H9 (cell line): ENCODE measurements at regions not wholly inside any gene's neighbourhood (a gene's known extent, or its start where the extent isn't known, plus 50 kb on each side); places are given as distances from the start of the nearest gene placed in this dataset.

Experiments used
- DNase-seq: peaks from one replicate; pipeline ENCODE4 v3.0.0-alpha.2; 2017
- H2AFZ ChIP-seq: one replicate; pipeline ENCODE4 v1.6.1; 2013; ENCODE audit warnings: mild to moderate bottlenecking, low read length, control low read depth, moderate library complexity
- H2AK5ac ChIP-seq: 2 replicates; pipeline ENCODE4 v1.6.1; 2013; ENCODE audit warnings: low read length, control low read depth, mixed read lengths; ENCODE audit not compliant: insufficient read length
- H2BK120ac ChIP-seq: one replicate; pipeline ENCODE4 v1.6.1; 2013; ENCODE audit warnings: low read depth, mild to moderate bottlenecking, low read length, control low read depth, inconsistent platforms; ENCODE audit not compliant: poor library complexity, severe bottlenecking
- H2BK12ac ChIP-seq: 2 replicates; pipeline ENCODE4 v1.6.1; 2013; ENCODE audit warnings: low read length, control low read depth, mixed read lengths, low read depth; ENCODE audit not compliant: insufficient read length
- H2BK15ac ChIP-seq: 2 replicates; pipeline ENCODE4 v1.6.1; 2013; ENCODE audit warnings: low read depth, low read length, control low read depth
- H2BK20ac ChIP-seq: one replicate; pipeline ENCODE4 v1.6.1; 2013; ENCODE audit warnings: low read depth, mild to moderate bottlenecking, low read length, control low read depth, inconsistent platforms; ENCODE audit not compliant: poor library complexity, severe bottlenecking
- H2BK5ac ChIP-seq: 2 replicates; pipeline ENCODE4 v1.6.1; 2013; ENCODE audit warnings: low read length, control low read depth, mixed read lengths; ENCODE audit not compliant: insufficient read length
- H3K14ac ChIP-seq: 2 replicates; pipeline ENCODE4 v1.6.1; 2013; ENCODE audit warnings: low read length, control low read depth; ENCODE audit not compliant: insufficient read depth
- H3K18ac ChIP-seq: 2 replicates; pipeline ENCODE4 v1.6.1; 2013; ENCODE audit warnings: low read depth, mild to moderate bottlenecking, mixed read lengths, low read length, control low read depth; ENCODE audit not compliant: insufficient read length
- H3K23ac ChIP-seq: 2 replicates; pipeline ENCODE4 v1.6.1; 2013; ENCODE audit warnings: low read length, control low read depth, mixed read lengths, low read depth; ENCODE audit not compliant: insufficient read length
- H3K23me2 ChIP-seq: 2 replicates; pipeline ENCODE4 v1.6.1; 2013; ENCODE audit warnings: low read depth, mild to moderate bottlenecking, mixed read lengths, low read length, control low read depth; ENCODE audit not compliant: insufficient read length, poor library complexity, severe bottlenecking
- H3K27ac ChIP-seq: 2 replicates; pipeline ENCODE4 v1.5.1; 2013; ENCODE audit warnings: low read length, control low read depth, mixed read lengths, low read depth; ENCODE audit not compliant: insufficient read length
- H3K27me3 ChIP-seq: 2 replicates; pipeline ENCODE4 v1.6.1; 2013; ENCODE audit warnings: low read length, control low read depth, inconsistent platforms; ENCODE audit not compliant: insufficient read depth
- H3K4ac ChIP-seq: 2 replicates; pipeline ENCODE4 v1.6.1; 2013; ENCODE audit warnings: low read depth, mild to moderate bottlenecking, control low read depth, inconsistent platforms, low read length, moderate library complexity
- H3K4me1 ChIP-seq: 2 replicates; pipeline ENCODE4 v1.6.1; 2013; ENCODE audit warnings: low read length, control low read depth, inconsistent platforms; ENCODE audit not compliant: insufficient read depth
- H3K4me2 ChIP-seq: 2 replicates; pipeline ENCODE4 v1.6.1; 2013; ENCODE audit warnings: low read length, control low read depth, mixed read lengths; ENCODE audit not compliant: insufficient read length, insufficient read depth
- H3K56ac ChIP-seq: 2 replicates; pipeline ENCODE4 v1.6.1; 2013; ENCODE audit warnings: low read depth, mild to moderate bottlenecking, mixed read lengths, low read length, control low read depth; ENCODE audit not compliant: insufficient read length
- H3K79me1 ChIP-seq: 2 replicates; pipeline ENCODE4 v1.6.1; 2013; ENCODE audit warnings: low read depth, mild to moderate bottlenecking, moderate library complexity, low read length, control low read depth, inconsistent platforms; ENCODE audit not compliant: insufficient read depth, poor library complexity, severe bottlenecking
- H3K79me2 ChIP-seq: 2 replicates; pipeline ENCODE4 v1.6.1; 2013; ENCODE audit warnings: low read length, control low read depth, inconsistent platforms; ENCODE audit not compliant: insufficient read depth
- H3K9ac ChIP-seq: 2 replicates; pipeline ENCODE4 v1.6.1; 2013; ENCODE audit warnings: low read length, control low read depth, mixed read lengths; ENCODE audit not compliant: insufficient read length; ENCODE audit errors: extremely low read depth
- H3K9me3 ChIP-seq: one replicate; pipeline ENCODE4 v1.6.1; 2013; ENCODE audit warnings: low read depth, low read length, inconsistent platforms; ENCODE audit not compliant: control insufficient read depth
- H3T11ph ChIP-seq: one replicate; pipeline ENCODE4 v1.6.1; 2013; ENCODE audit warnings: mild to moderate bottlenecking, low read length, control low read depth, inconsistent platforms
- H4K20me1 ChIP-seq: one replicate; pipeline ENCODE4 v1.6.1; 2013; ENCODE audit not compliant: control insufficient read depth, insufficient read length, insufficient read depth
- H4K5ac ChIP-seq: 2 replicates; pipeline ENCODE4 v1.6.1; 2013; ENCODE audit warnings: low read depth, mild to moderate bottlenecking, mixed read lengths, low read length, control low read depth; ENCODE audit not compliant: insufficient read length
- H4K8ac ChIP-seq: replicated peaks from 2 replicates; pipeline ENCODE4 v1.6.1; 2013; ENCODE audit warnings: low read length, control low read depth, mixed read lengths, low read depth; ENCODE audit not compliant: insufficient read length
- H4K91ac ChIP-seq: 2 replicates; pipeline ENCODE4 v1.6.1; 2013; ENCODE audit warnings: low read depth, mild to moderate bottlenecking, moderate library complexity, mixed read lengths, low read length, control low read depth; ENCODE audit not compliant: insufficient read length
- H3K27ac Mint-ChIP-seq, 3 experiments: 2 replicates in 2 of 3; 3 replicates in 1 of 3; pipeline ENCODE4 v1.8.0; 2020 to 2021; ENCODE audit warnings: mixed read lengths in 3 of 3, mild to moderate bottlenecking in 1 of 3, moderate library complexity in 1 of 3
- H3K27me3 Mint-ChIP-seq: 2 replicates; pipeline ENCODE4 v1.8.0; 2021; ENCODE audit warnings: low read depth, mild to moderate bottlenecking, moderate library complexity, mixed read lengths
- H3K36me3 Mint-ChIP-seq, 3 experiments: 2 replicates in 2 of 3; 3 replicates in 1 of 3; pipeline ENCODE4 v1.8.0; 2020 to 2021; ENCODE audit warnings: low read depth in 3 of 3, mixed read lengths in 3 of 3; ENCODE audit not compliant: insufficient read depth in 1 of 3
- H3K4me1 Mint-ChIP-seq, 2 experiments: 2 replicates each; pipeline ENCODE4 v1.8.0; 2020; ENCODE audit warnings: mixed read lengths in 2 of 2
- H3K4me3 Mint-ChIP-seq, 2 experiments: 2 replicates in 1 of 2; 3 replicates in 1 of 2; pipeline ENCODE4 v1.8.0; 2020 to 2021; ENCODE audit warnings: mild to moderate bottlenecking in 2 of 2, mixed read lengths in 2 of 2, moderate library complexity in 1 of 2
- H3K9me3 Mint-ChIP-seq, 2 experiments: 2 replicates in 1 of 2; 3 replicates in 1 of 2; pipeline ENCODE4 v1.8.0; 2020; ENCODE audit warnings: mild to moderate bottlenecking in 2 of 2, mixed read lengths in 2 of 2, moderate library complexity in 1 of 2
- CTCF ChIP-seq: fragments of 200-600 bp; sonication (generic); conservative IDR thresholded peaks from 3 replicates; pipeline ENCODE4 v1.8.0; 2021; ENCODE audit warnings: antibody characterized with exemption, mild to moderate bottlenecking
- WGBS: extraction: QIAGEN DNeasy Blood & Tissue Kit; methylation state at CpG from one replicate; pipeline ENCODE4 v1.1.7; 2013; ENCODE audit warnings: missing lambda C conversion rate, low lambda C conversion rate, mixed read lengths; ENCODE audit not compliant: insufficient read length; ENCODE audit errors: extremely low coverage; 5-methylcytosine and 5-hydroxymethylcytosine counted together

- no peak overlapping the region for H3K4ac ChIP-seq
- no peak overlapping the region for H3K27ac Mint-ChIP-seq
- H3K79me1 ChIP-seq = no peaks in the 10 kb centered on the region
- H3K27ac ChIP-seq = no peak overlapping the region
- no peaks in the 10 kb centered on the region; the same call in 1 of the 2 replicates for H3K4me1 ChIP-seq
- peaks cover 12 to 13% of the 10 kb centered on the region in 2 experiments for H3K4me1 Mint-ChIP-seq
- no peaks in the 10 kb centered on the region for H3K9me3 ChIP-seq
- H3K23ac ChIP-seq = no peak overlapping the region
- no peak overlapping the region for H2BK5ac ChIP-seq
- no peaks in the 10 kb centered on the region for H3K9me3 Mint-ChIP-seq
- H3K4me3 Mint-ChIP-seq = no peak overlapping the region
- H2BK120ac ChIP-seq = no peak overlapping the region
- no peaks in the 10 kb centered on the region for H3K79me2 ChIP-seq
- no peaks in the 10 kb centered on the region for H3K36me3 Mint-ChIP-seq
- H3T11ph ChIP-seq = no peak overlapping the region
- no peaks in the 10 kb centered on the region for H3K23me2 ChIP-seq
- no peak overlapping the region for H4K8ac ChIP-seq
- H3K14ac ChIP-seq = no peak overlapping the region
- no peaks in the 10 kb centered on the region for H3K27me3 Mint-ChIP-seq
- DNase-seq = no peak
- H3K56ac ChIP-seq = no peak overlapping the region
- no peak overlapping the region for H2BK20ac ChIP-seq
- no CpG with 5 or more reads among the region's 2 CpGs for WGBS
- H4K91ac ChIP-seq = no peak overlapping the region
- no peak overlapping the region for H2BK12ac ChIP-seq
- no peak for TF ChIP-seq CTCF
- H3K27me3 ChIP-seq = no peaks in the 10 kb centered on the region
- H3K9ac ChIP-seq = no peak overlapping the region
- no peaks in the 10 kb centered on the region for H4K20me1 ChIP-seq
- H2BK15ac ChIP-seq = no peak overlapping the region
- no peak overlapping the region for H3K18ac ChIP-seq
- H3K4me2 ChIP-seq = no peak overlapping the region
- no peak overlapping the region for H2AK5ac ChIP-seq
- no peak overlapping the region for H4K5ac ChIP-seq
- no peak overlapping the region for H2AFZ ChIP-seq
Observed at GRCh38 chr4:79626611-79627010, 218.6 kb upstream of the GK2 start.
